ENCODE measurements at regions not wholly inside any gene's neighbourhood (a gene's known extent, or its start where the extent isn't known, plus 50 kb on each side); places are given as distances from the start of the nearest gene placed in this dataset.

GRCh38 chr7:46201961-46202360 lies 280.9 kb upstream of the IGFBP3 start:
- WGBS, 4 donors = 84 to 96% (median 88%) methylated on average over 4 of the region's 4 CpGs
- Histone ChIP-seq H3K27me3 (no peaks in the 10 kb centered on the region), H3K9me3 (replicated peaks in 1 of 3) (no peaks in the 10 kb centered on the region), H3K27ac (no peak overlapping the region), H3K4me3 (no peak overlapping the region), H3K36me3 (replicated peaks in 1 of 2) (no peaks in the 10 kb centered on the region), H3K4me1 (replicated peaks in 1 of 2) (no peaks in the 10 kb centered on the region)
- intact Hi-C loops (cut with DNase I) = no loop called here
- TF ChIP-seq POLR2A (IDR thresholded peaks at IDR 0.05) = no peak
- TF ChIP-seq CTCF (IDR thresholded peaks at IDR 0.05) = no peak
- no peak for DNase-seq

DNA sequence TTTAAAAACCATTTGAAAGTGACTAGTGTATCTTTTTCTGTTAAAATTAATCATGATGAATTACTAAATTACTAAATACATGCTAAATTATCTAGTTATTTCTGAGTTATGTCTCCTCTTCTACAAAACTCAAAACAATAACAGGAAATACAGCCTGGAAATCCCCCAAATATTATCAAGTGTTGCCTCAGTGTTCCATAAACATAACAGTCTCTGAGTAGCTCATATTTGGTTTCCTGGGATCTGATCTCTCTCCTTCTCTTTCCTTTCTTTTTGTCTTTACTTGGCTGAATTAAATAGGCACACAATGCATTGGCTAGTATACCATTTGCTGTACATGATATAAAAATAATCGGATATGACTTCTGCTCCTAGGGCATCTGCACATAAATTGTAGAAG lies 277.6 kb upstream of the IGFBP3 start:
- no peak overlapping the region for H3K27ac ChIP-seq
- no peak for TF ChIP-seq POLR2A (IDR thresholded peaks at IDR 0.05)
- TF ChIP-seq CTCF (IDR thresholded peaks at IDR 0.05) = no peak
- no peaks in the 10 kb centered on the region for H3K4me1 ChIP-seq (replicated peaks in 1 of 2)
- H3K36me3 ChIP-seq (replicated peaks in 1 of 2) = no peaks in the 10 kb centered on the region
- no peak overlapping the region for H3K4me3 ChIP-seq
- intact Hi-C loops (cut with DNase I) = no loop called here
- WGBS, 4 donors = 67 to 76% (median 75%) methylated on average over 1 of the region's 1 CpG
- no peak for DNase-seq
- no peaks in the 10 kb centered on the region for H3K27me3 ChIP-seq
- H3K9me3 ChIP-seq (replicated peaks in 1 of 3) = no peaks in the 10 kb centered on the region

GRCh38 chr7:46197785-46198540 lies 276.9 kb upstream of the IGFBP3 start:
- WGBS, 4 donors = 79 to 88% (median 87%) methylated on average over 7 of the region's 7 CpGs
- DNase-seq = no peak
- intact Hi-C loops (cut with DNase I) = no loop called here

DNA sequence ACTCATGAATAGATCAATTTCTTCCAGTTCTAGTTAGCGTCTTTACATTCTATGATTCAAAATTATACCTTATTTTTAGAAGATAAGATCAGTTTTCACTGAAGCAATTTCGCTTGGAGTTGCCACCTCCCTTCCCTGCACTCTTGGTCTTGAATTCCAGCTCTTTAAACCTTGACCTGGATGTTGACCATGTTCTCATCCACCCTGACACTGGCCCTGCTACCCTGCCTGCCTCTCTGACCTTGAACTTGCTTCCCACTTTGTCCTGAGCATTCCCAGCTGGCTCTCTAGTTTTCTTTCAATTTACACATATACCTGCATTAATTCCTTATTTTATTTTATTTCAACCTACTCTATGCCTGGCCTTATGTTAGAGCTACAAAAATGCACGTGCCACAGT lies 274.9 kb upstream of the IGFBP3 start:
- Histone ChIP-seq H3K4me1 (replicated peaks in 1 of 2) (no peaks in the 10 kb centered on the region), H3K27ac (no peak overlapping the region), H3K27me3 (no peaks in the 10 kb centered on the region), H3K36me3 (replicated peaks in 1 of 2) (no peaks in the 10 kb centered on the region), H3K9me3 (replicated peaks in 1 of 3) (no peaks in the 10 kb centered on the region), H3K4me3 (no peak overlapping the region)
- 64 to 89% (median 87%) methylated on average over 3 of the region's 3 CpGs for WGBS, 4 donors
- DNase-seq = no peak
- intact Hi-C loops (cut with DNase I) = no loop called here
- TF ChIP-seq POLR2A (IDR thresholded peaks at IDR 0.05) (no peak), CTCF (IDR thresholded peaks at IDR 0.05) (no peak)

More at GRCh38 chr7:46197785-46198540, 276.9 kb upstream of the IGFBP3 start:
- Histone ChIP-seq H3K9me3 (replicated peaks in 1 of 3) (no peaks in the 10 kb centered on the region), H3K4me1 (replicated peaks in 1 of 2) (no peaks in the 10 kb centered on the region), H3K4me3 (no peak overlapping the region), H3K27me3 (no peaks in the 10 kb centered on the region), H3K27ac (no peak overlapping the region), H3K36me3 (replicated peaks in 1 of 2) (no peaks in the 10 kb centered on the region)
- TF ChIP-seq CTCF (IDR thresholded peaks at IDR 0.05) (no peak), POLR2A (IDR thresholded peaks at IDR 0.05) (no peak)

All from adrenal gland (tissue), 9 donors.